DND-41 (cell line): ENCODE measurements at regions not wholly inside any gene's neighbourhood (a gene's known extent, or its start where the extent isn't known, plus 50 kb on each side); places are given as distances from the start of the nearest gene placed in this dataset.

Experiments
- ATAC-seq: fragments of 200-7000 bp; cut with Tn5 transposase; 3 replicates; pipeline ENCODE4 v1.9.1; 2021; ENCODE audit warnings: low read depth; ENCODE audit not compliant: insufficient read depth
- DNase-seq: peaks from one replicate; pipeline ENCODE4 v3.0.0-alpha.2; 2020
- H2AFZ ChIP-seq: 2 replicates; pipeline ENCODE4 v1.6.0; 2012; ENCODE audit warnings: low read depth, low read length
- H3K27ac ChIP-seq: 2 replicates; pipeline ENCODE4 v1.5.1; 2012; ENCODE audit warnings: low read length, inconsistent platforms
- H3K27me3 ChIP-seq: fragments of 200-600 bp; sonication (generic); 2 replicates; pipeline ENCODE4 v1.6.0; 2012; ENCODE audit warnings: low read length, mild to moderate bottlenecking, inconsistent platforms; ENCODE audit not compliant: insufficient read depth, poor library complexity
- H3K36me3 ChIP-seq: 2 replicates; pipeline ENCODE4 v1.5.1; 2012; ENCODE audit warnings: low read length, inconsistent platforms; ENCODE audit not compliant: insufficient read depth
- H3K4me1 ChIP-seq: 2 replicates; pipeline ENCODE4 v1.5.1; 2012; ENCODE audit warnings: mild to moderate bottlenecking, low read length; ENCODE audit not compliant: insufficient read depth
- H3K4me2 ChIP-seq: 2 replicates; pipeline ENCODE4 v1.6.0; 2012; ENCODE audit warnings: mild to moderate bottlenecking, moderate library complexity, low read length, inconsistent platforms; ENCODE audit not compliant: insufficient read depth
- H3K4me3 ChIP-seq, 2 experiments: fragments of 200-600 bp in 1 of 2; shearing (Covaris generic) in 1 of 2; 2 replicates each; pipeline ENCODE4 v1.5.1; 2012 to 2016; ENCODE audit warnings: inconsistent platforms in 2 of 2, low read length in 2 of 2, mild to moderate bottlenecking in 2 of 2, low read depth in 1 of 2, moderate library complexity in 1 of 2
- H3K79me2 ChIP-seq: 2 replicates; pipeline ENCODE4 v1.6.0; 2012; ENCODE audit warnings: low read length, inconsistent platforms; ENCODE audit not compliant: insufficient read depth
- H3K9ac ChIP-seq: 2 replicates; pipeline ENCODE4 v1.6.0; 2012; ENCODE audit warnings: low read depth, mild to moderate bottlenecking, inconsistent platforms, low read length, moderate library complexity
- H3K9me3 ChIP-seq: 2 replicates; pipeline ENCODE4 v1.5.1; 2012; ENCODE audit warnings: low read length, moderate library complexity, mild to moderate bottlenecking, inconsistent platforms; ENCODE audit not compliant: insufficient read depth, severe bottlenecking
- H4K20me1 ChIP-seq: 2 replicates; pipeline ENCODE4 v1.6.0; 2012; ENCODE audit warnings: low read length; ENCODE audit not compliant: insufficient read depth
- CTCF ChIP-seq: IDR thresholded peaks from 2 replicates; pipeline ENCODE4 v1.5.1; 2012; ENCODE audit warnings: borderline replicate concordance, low read length, moderate library complexity, mild to moderate bottlenecking; ENCODE audit not compliant: poor library complexity, severe bottlenecking; ENCODE audit errors: extremely low read depth
- EZH2 ChIP-seq: IDR thresholded peaks from 3 replicates; pipeline ENCODE4 v1.6.1; 2012; ENCODE audit warnings: borderline replicate concordance, low read depth, mild to moderate bottlenecking, moderate library complexity, low read length, inconsistent platforms; ENCODE audit not compliant: severe bottlenecking

DNA sequence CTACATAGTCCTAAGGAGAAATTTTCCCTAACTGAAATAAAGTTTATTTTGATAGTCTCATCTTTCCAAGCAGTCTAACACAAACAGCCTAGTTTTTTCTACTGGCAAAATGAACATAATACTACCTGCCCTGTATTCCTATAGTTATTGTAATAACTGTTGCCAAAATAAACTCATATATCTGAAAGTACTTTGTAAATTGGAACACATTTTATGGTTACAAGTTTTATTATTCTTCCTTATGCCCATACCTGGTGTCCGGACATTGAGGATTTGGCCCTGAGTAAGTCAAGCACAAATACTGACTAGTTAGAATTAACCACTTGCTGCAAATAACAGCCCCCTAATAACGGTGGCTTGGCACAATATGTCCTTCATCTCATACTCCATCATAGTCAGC lies 120.4 kb upstream of the TOM1L1 start:
- Histone ChIP-seq H3K36me3 (no peaks in the 10 kb centered on the region), H3K4me1 (no peaks in the 10 kb centered on the region), H3K4me3 (no peak overlapping the region), H3K9ac (no peak overlapping the region), H3K9me3 (no peaks in the 10 kb centered on the region), H3K79me2 (no peaks in the 10 kb centered on the region), H3K27ac (no peak overlapping the region), H3K27me3 (no peaks in the 10 kb centered on the region), H3K4me2 (no peak overlapping the region), H2AFZ (no peak overlapping the region), H4K20me1 (no peaks in the 10 kb centered on the region)
- no peak for TF ChIP-seq CTCF
- no peak for TF ChIP-seq EZH2
- no peak for ATAC-seq
- DNase-seq: no peak

- H4K20me1 ChIP-seq: no peaks in the 10 kb centered on the region
Observed at GRCh38 chr17:54781389-54781788, 119.3 kb upstream of the TOM1L1 start.

DNA sequence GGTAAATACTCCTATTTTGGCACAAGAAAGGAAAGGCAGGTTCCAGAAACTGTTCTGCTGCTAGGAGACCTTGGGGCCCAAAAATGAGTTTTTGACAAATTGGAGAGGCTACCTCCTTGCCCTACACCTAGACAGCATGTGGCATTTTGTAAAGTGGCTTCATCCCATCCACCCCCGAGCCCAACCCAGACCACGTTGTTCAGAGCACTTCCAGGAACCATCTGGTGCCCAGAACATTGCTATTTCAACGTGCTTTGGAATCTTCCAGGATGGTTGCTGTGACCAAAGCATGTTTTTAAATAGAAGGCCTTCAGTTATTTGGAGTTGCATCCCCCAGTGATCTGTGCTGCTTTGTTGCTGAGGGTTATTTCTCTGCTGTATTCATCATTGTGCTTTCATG lies 116.3 kb upstream of the TOM1L1 start:
- Histone ChIP-seq H3K9ac (no peak overlapping the region), H2AFZ (no peak overlapping the region), H3K4me2 (no peak overlapping the region), H3K79me2 (no peaks in the 10 kb centered on the region), H3K36me3 (no peaks in the 10 kb centered on the region), H3K4me1 (no peaks in the 10 kb centered on the region), H3K9me3 (no peaks in the 10 kb centered on the region), H4K20me1 (no peaks in the 10 kb centered on the region), H3K27ac (no peak overlapping the region), H3K27me3 (no peaks in the 10 kb centered on the region), H3K4me3 (no peak overlapping the region)
- no peak for ATAC-seq
- DNase-seq: no peak
- TF ChIP-seq EZH2: no peak
- no peak for TF ChIP-seq CTCF

More at GRCh38 chr17:54781389-54781788, 119.3 kb upstream of the TOM1L1 start:
- TF ChIP-seq CTCF (no peak), EZH2 (no peak)
- Histone ChIP-seq H3K4me3 (no peak overlapping the region), H3K79me2 (no peaks in the 10 kb centered on the region), H3K27ac (no peak overlapping the region), H3K4me1 (no peaks in the 10 kb centered on the region), H3K9me3 (no peaks in the 10 kb centered on the region), H3K36me3 (no peaks in the 10 kb centered on the region), H3K4me2 (no peak overlapping the region), H3K27me3 (no peaks in the 10 kb centered on the region), H3K9ac (no peak overlapping the region), H2AFZ (no peak overlapping the region)
- DNase-seq (no peak), ATAC-seq (no peak)
